NT2/D1 (cell line): ENCODE measurements at regions not wholly inside any gene's neighbourhood (a gene's known extent, or its start where the extent isn't known, plus 50 kb on each side); places are given as distances from the start of the nearest gene placed in this dataset.

Experiments
- SUZ12 ChIP-seq: IDR thresholded peaks from 2 replicates; pipeline ENCODE4 v1.6.1; 2011; ENCODE audit not compliant: insufficient read length, insufficient read depth; ENCODE audit errors: extremely low read depth
- YY1 ChIP-seq: IDR thresholded peaks from 2 replicates; pipeline ENCODE4 v1.6.1; 2011; ENCODE audit not compliant: insufficient read length, insufficient read depth
- ZNF274 ChIP-seq: IDR thresholded peaks from 2 replicates; pipeline ENCODE4 v1.6.1; 2011; ENCODE audit warnings: mild to moderate bottlenecking, low read depth, low read length

DNA sequence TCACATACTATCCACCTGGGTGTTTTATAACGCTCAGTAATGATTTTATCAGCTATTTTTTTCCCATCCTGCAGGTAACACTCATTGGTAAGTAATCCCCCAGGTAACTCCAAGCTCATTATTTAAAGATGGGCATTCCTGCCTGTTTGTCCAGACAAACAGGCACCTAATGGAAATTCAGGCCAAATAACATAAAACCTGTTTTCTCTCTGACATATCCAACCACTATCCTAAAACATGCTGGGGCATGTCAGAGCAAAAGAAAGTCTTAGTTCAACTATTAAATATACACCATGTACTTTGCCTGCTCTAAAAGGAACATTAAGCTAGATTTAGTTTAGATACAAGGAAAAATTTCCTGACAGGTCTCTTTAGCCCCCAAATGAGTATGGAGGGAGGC lies 987.7 kb downstream of the TTLL7 start:
- TF ChIP-seq YY1 = no peak
- no peak for TF ChIP-seq ZNF274
- TF ChIP-seq SUZ12 = no peak
